Kidney epithelial cell (primary cell): ENCODE measurements at regions not wholly inside any gene's neighbourhood (a gene's known extent, or its start where the extent isn't known, plus 50 kb on each side); places are given as distances from the start of the nearest gene placed in this dataset.
"Not testable (repeated sequence)": the region's sequence is repeated elsewhere in the genome, so short reads cannot be mapped to it uniquely, and the experiment has no call there.

ENCODE experiments used
- DNase-seq: peaks from one replicate; pipeline ENCODE4 v3.0.0-alpha.2; 2010; ENCODE audit warnings: low read depth
- H3K27me3 ChIP-seq: 2 replicates; pipeline ENCODE4 v1.6.0; 2011; ENCODE audit warnings: low read length; ENCODE audit not compliant: control insufficient read depth, insufficient read depth
- H3K36me3 ChIP-seq: 2 replicates; pipeline ENCODE4 v1.5.1; 2011; ENCODE audit warnings: low read length; ENCODE audit not compliant: control insufficient read depth, insufficient read depth
- H3K4me3 ChIP-seq: 2 replicates; pipeline ENCODE4 v1.5.1; 2011; ENCODE audit warnings: low read depth, mild to moderate bottlenecking, control low read depth, low read length
- CTCF ChIP-seq: IDR thresholded peaks from 2 replicates; pipeline ENCODE4 v1.5.1; 2011; ENCODE audit warnings: mild to moderate bottlenecking, moderate library complexity, low read length, control low read depth, inconsistent platforms; ENCODE audit not compliant: insufficient read depth, poor library complexity, severe bottlenecking

- DNase-seq = no peak
- H3K4me3 ChIP-seq = no peak overlapping the region
- H3K27me3 ChIP-seq = no peaks in the 10 kb centered on the region
- no peaks in the 10 kb centered on the region for H3K36me3 ChIP-seq
- no peak for TF ChIP-seq CTCF
These were observed 698.3 kb upstream of the HS6ST1 start for GRCh38 chr2:129016972-129017371.

- TF ChIP-seq CTCF = no peak
- DNase-seq = no peak
- no peaks in the 10 kb centered on the region for H3K27me3 ChIP-seq
- H3K36me3 ChIP-seq = no peaks in the 10 kb centered on the region
- H3K4me3 ChIP-seq = no peak overlapping the region
These were observed 706.1 kb upstream of the HS6ST1 start for GRCh38 chr2:129024796-129025195.

GRCh38 chr2:129035992-129036391 lies 717.3 kb upstream of the HS6ST1 start:
- no peaks in the 10 kb centered on the region for H3K27me3 ChIP-seq
- TF ChIP-seq CTCF = no peak
- no peaks in the 10 kb centered on the region for H3K36me3 ChIP-seq
- no peak for DNase-seq
- no peak overlapping the region for H3K4me3 ChIP-seq

GRCh38 chr2:129043677-129044076 lies 725.0 kb upstream of the HS6ST1 start:
- H3K36me3 ChIP-seq, H3K4me3 ChIP-seq, DNase-seq, H3K27me3 ChIP-seq: not testable (repeated sequence)

GRCh38 chr2:129046475-129046874 lies 727.8 kb upstream of the HS6ST1 start:
- H3K27me3 ChIP-seq, H3K4me3 ChIP-seq, H3K36me3 ChIP-seq, DNase-seq: not testable (repeated sequence)

- Histone ChIP-seq H3K27me3 (no peaks in the 10 kb centered on the region), H3K36me3 (no peaks in the 10 kb centered on the region), H3K4me3 (no peak overlapping the region)
- TF ChIP-seq CTCF = no peak
- DNase-seq = no peak
These were observed 731.4 kb upstream of the HS6ST1 start for GRCh38 chr2:129050101-129050500.

- no peaks in the 10 kb centered on the region for H3K27me3 ChIP-seq
- H3K36me3 ChIP-seq = no peaks in the 10 kb centered on the region
- no peak for DNase-seq
- H3K4me3 ChIP-seq = no peak overlapping the region
- TF ChIP-seq CTCF = no peak
These were observed 736.6 kb upstream of the HS6ST1 start for GRCh38 chr2:129055242-129055641.
